Breast epithelium (tissue), 3 donors: ENCODE measurements at regions not wholly inside any gene's neighbourhood (a gene's known extent, or its start where the extent isn't known, plus 50 kb on each side); places are given as distances from the start of the nearest gene placed in this dataset.

ENCODE experiments used
- POLR2A ChIP-seq: fragments of 450-650 bp; IDR thresholded peaks from one replicate; pipeline ENCODE4 v1.6.1; 2016; ENCODE audit warnings: antibody characterized with exemption, mild to moderate bottlenecking, moderate library complexity
- TF ChIP-seq, protein P1 (sequence below), 3 donors: fragments of 450-650 bp; IDR thresholded peaks; one replicate each; pipeline ENCODE4 v1.5.1; 2016 to 2017; ENCODE audit warnings: antibody characterized with exemption in 3 of 3, mild to moderate bottlenecking in 3 of 3, moderate library complexity in 3 of 3

DNA sequence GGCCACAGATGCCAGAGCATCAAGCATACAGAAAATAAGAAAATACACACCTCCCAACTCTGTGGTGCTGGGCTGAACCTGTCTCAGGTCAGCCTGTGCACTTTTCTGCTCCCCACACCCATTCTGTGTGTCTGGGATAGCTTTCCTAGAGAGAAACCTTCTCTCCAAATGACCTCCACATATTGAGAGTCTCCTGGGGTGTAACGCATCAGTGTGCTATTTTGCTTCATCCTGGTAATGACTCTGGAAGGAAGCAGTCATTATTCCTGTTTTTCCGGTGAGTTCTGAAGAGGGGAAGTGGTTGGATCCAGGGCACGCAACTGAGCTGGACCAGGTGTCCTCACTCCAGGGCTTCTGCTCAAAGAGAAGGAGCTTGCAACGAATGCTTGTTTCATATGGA is 73.2 kb upstream of the SH3PXD2B start:
- TF ChIP-seq, protein P1, sequence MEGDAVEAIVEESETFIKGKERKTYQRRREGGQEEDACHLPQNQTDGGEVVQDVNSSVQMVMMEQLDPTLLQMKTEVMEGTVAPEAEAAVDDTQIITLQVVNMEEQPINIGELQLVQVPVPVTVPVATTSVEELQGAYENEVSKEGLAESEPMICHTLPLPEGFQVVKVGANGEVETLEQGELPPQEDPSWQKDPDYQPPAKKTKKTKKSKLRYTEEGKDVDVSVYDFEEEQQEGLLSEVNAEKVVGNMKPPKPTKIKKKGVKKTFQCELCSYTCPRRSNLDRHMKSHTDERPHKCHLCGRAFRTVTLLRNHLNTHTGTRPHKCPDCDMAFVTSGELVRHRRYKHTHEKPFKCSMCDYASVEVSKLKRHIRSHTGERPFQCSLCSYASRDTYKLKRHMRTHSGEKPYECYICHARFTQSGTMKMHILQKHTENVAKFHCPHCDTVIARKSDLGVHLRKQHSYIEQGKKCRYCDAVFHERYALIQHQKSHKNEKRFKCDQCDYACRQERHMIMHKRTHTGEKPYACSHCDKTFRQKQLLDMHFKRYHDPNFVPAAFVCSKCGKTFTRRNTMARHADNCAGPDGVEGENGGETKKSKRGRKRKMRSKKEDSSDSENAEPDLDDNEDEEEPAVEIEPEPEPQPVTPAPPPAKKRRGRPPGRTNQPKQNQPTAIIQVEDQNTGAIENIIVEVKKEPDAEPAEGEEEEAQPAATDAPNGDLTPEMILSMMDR (IDR thresholded peaks at IDR 0.05), result no peak
- no peak for TF ChIP-seq POLR2A
